Lower leg skin (tissue), 3 donors: ENCODE measurements at regions not wholly inside any gene's neighbourhood (a gene's known extent, or its start where the extent isn't known, plus 50 kb on each side); places are given as distances from the start of the nearest gene placed in this dataset.

Experiments
- POLR2A ChIP-seq, 2 donors: fragments of 450-650 bp; IDR thresholded peaks; one replicate each; pipeline ENCODE4 v1.6.1; 2016 to 2017; ENCODE audit warnings: antibody characterized with exemption in 2 of 2, mild to moderate bottlenecking in 1 of 2, moderate library complexity in 1 of 2
- TF ChIP-seq, protein P1 (sequence below), 3 donors: fragments of 450-650 bp; IDR thresholded peaks; one replicate each; pipeline ENCODE4 v1.5.1; 2016; ENCODE audit warnings: antibody characterized with exemption in 3 of 3, mild to moderate bottlenecking in 3 of 3, moderate library complexity in 2 of 3

DNA sequence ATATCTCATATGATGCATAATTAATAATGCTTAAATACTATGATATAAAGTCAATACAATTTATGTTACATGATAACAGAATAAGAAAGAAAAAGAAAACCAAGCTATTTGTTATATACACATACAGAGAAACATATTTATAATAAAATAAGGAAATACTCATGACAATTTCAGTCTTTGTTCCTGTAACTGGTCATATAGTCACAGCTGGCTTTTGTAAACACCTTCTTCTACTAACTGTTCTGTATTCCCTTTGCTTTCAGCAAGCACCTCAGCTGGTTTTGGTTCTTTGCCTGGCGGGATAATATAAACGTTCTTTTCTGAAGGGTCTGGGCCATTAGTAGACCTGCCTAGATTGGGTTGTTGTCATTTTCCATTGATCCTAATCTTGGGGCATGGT is 158.5 kb downstream of the COPS8 start:
- TF ChIP-seq, protein P1, sequence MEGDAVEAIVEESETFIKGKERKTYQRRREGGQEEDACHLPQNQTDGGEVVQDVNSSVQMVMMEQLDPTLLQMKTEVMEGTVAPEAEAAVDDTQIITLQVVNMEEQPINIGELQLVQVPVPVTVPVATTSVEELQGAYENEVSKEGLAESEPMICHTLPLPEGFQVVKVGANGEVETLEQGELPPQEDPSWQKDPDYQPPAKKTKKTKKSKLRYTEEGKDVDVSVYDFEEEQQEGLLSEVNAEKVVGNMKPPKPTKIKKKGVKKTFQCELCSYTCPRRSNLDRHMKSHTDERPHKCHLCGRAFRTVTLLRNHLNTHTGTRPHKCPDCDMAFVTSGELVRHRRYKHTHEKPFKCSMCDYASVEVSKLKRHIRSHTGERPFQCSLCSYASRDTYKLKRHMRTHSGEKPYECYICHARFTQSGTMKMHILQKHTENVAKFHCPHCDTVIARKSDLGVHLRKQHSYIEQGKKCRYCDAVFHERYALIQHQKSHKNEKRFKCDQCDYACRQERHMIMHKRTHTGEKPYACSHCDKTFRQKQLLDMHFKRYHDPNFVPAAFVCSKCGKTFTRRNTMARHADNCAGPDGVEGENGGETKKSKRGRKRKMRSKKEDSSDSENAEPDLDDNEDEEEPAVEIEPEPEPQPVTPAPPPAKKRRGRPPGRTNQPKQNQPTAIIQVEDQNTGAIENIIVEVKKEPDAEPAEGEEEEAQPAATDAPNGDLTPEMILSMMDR (IDR thresholded peaks at IDR 0.05): no peak
- no peak for TF ChIP-seq POLR2A (IDR thresholded peaks at IDR 0.05)
